ENCODE measurements at regions not wholly inside any gene's neighbourhood (a gene's known extent, or its start where the extent isn't known, plus 50 kb on each side); places are given as distances from the start of the nearest gene placed in this dataset.

GRCh38 chr22:23512348-23512705 is 67.8 kb downstream of the IGLL1 start:
- no peak for FAIRE-seq
- Histone ChIP-seq H3K27ac (ENCODE audit: low read depth, low read length) (no peak overlapping the region), H2BK12ac (ENCODE audit: low read depth, low read length) (no peak overlapping the region), H2BK5ac (ENCODE audit: low read depth, low read length) (no peak overlapping the region), H3K18ac (ENCODE audit: extremely low read depth, low read length) (no peak overlapping the region), H3K4me3 (ENCODE audit: extremely low read depth in 1 of 4, insufficient read depth in 2 of 4, low read depth in 3 of 4, low read length in 4 of 4) (no peak overlapping the region), H3K4me2 (ENCODE audit: insufficient read depth in 1 of 2, low read depth in 2 of 2, low read length in 2 of 2) (no peak overlapping the region), H3K27me3 (replicated peaks in 1 of 4; ENCODE audit: control insufficient read depth in 3 of 4, extremely low read depth in 1 of 4, insufficient read depth in 3 of 4, low read length in 3 of 4) (peaks cover 0 to 6% (median 2%) of the 10 kb centered on the region in 4 experiments; a peak in 4 of 7 replicates), H3K36me3 (ENCODE audit: control insufficient read depth in 2 of 4, insufficient read depth in 4 of 4, low read length in 3 of 4) (no peaks in the 10 kb centered on the region), H3K4me1 (replicated peaks in 1 of 4; ENCODE audit: control insufficient read depth in 3 of 4, insufficient read depth in 4 of 4, low read length in 3 of 4) (no peaks in the 10 kb centered on the region; a peak in 1 of 7 replicates), H2BK120ac (replicated peaks; ENCODE audit: low read depth, low read length) (no peak overlapping the region), H2AK5ac (ENCODE audit: low read depth, low read length) (0 out of 2 replicates have a peak overlapping the region, but pooled peaks have one; percentile 53), H3K4ac (replicated peaks; ENCODE audit: insufficient read length, low read depth, low read length) (no peak overlapping the region), H4K8ac (ENCODE audit: extremely low read depth, insufficient read depth, low read length) (no peak overlapping the region), H3K9ac (replicated peaks in 1 of 4; ENCODE audit: extremely low read depth in 1 of 4, low read depth in 3 of 4, low read length in 3 of 4) (no peak overlapping the region), H3K23ac (ENCODE audit: insufficient read length) (no peak overlapping the region), H4K91ac (replicated peaks; ENCODE audit: insufficient read length, low read length) (no peak overlapping the region), H4K20me1 (replicated peaks in 1 of 2; ENCODE audit: control insufficient read depth in 1 of 2, insufficient read depth in 2 of 2, low read length in 2 of 2) (peaks cover 0 to 1% of the 10 kb centered on the region in 2 experiments), H2BK15ac (ENCODE audit: low read length) (no peak overlapping the region), H3K79me2 (ENCODE audit: control insufficient read depth in 1 of 2, insufficient read depth in 2 of 2, low read length in 2 of 2) (no peaks in the 10 kb centered on the region), H2BK20ac (ENCODE audit: low read length) (no peak overlapping the region), H3K23me2 (ENCODE audit: low read depth, low read length) (no peaks in the 10 kb centered on the region), H2AFZ (ENCODE audit: low read length) (no peak overlapping the region), H3K9me3 (ENCODE audit: insufficient read depth in 2 of 2, low read depth in 1 of 2, low read length in 1 of 2) (no peaks in the 10 kb centered on the region), H3K14ac (ENCODE audit: insufficient read length) (no peak overlapping the region), H3K56ac (replicated peaks; ENCODE audit: insufficient read length, low read depth, low read length) (no peak overlapping the region), H3K79me1 (ENCODE audit: low read depth, low read length) (no peaks in the 10 kb centered on the region), H4K5ac (ENCODE audit: insufficient read length, low read depth, low read length) (no peak overlapping the region)
- TF ChIP-seq SP1 (IDR thresholded peaks at IDR 0.05; ENCODE audit: low read depth, low read length) (no peak), SIX5 (IDR thresholded peaks at IDR 0.05; ENCODE audit: low read depth, low read length) (no peak), BACH1 (IDR thresholded peaks at IDR 0.05; ENCODE audit: low read length) (no peak), TCF12 (IDR thresholded peaks at IDR 0.05; ENCODE audit: low read depth, low read length) (no peak), TEAD4 (IDR thresholded peaks at IDR 0.05; ENCODE audit: low read depth, low read length) (no peak), PHF8 (conservative IDR thresholded peaks at IDR 0.05; ENCODE audit: low read depth, low read length) (no peak), EGR1 (IDR thresholded peaks at IDR 0.05; ENCODE audit: borderline replicate concordance, low read depth, low read length) (no peak), SP2 (IDR thresholded peaks at IDR 0.05; ENCODE audit: low read length) (no peak), BRCA1 (IDR thresholded peaks at IDR 0.05; ENCODE audit: low read depth, low read length) (no peak), SIRT6 (IDR thresholded peaks at IDR 0.05; ENCODE audit: low read length) (no peak), JUND (IDR thresholded peaks at IDR 0.05; ENCODE audit: low read length) (no peak), TAF1 (IDR thresholded peaks at IDR 0.05; ENCODE audit: low read depth, low read length) (no peak)
- 90% methylated on average over 5 of the region's 5 CpGs; no CpG with 5 or more reads in 1 of the 2 experiments for WGBS, 2 experiments (ENCODE audit: extremely low coverage in 1 of 2, insufficient coverage in 1 of 2, insufficient read length in 1 of 2, insufficient replicate concordance in 2 of 2, low coverage in 1 of 2, low lambda C conversion rate in 2 of 2, missing lambda C conversion rate in 1 of 2)
- ChIA-PET POLR2A (ENCODE audit: partially characterized antibody) (no interaction called here), CTCF (ENCODE audit: partially characterized antibody) (no interaction called here)
- DNase-seq (ENCODE audit: low read depth in 1 of 2, low spot score in 2 of 2), result no peak

Data from H1 (cell line).